ENCODE measurements at regions not wholly inside any gene's neighbourhood (a gene's known extent, or its start where the extent isn't known, plus 50 kb on each side); places are given as distances from the start of the nearest gene placed in this dataset.

DNA sequence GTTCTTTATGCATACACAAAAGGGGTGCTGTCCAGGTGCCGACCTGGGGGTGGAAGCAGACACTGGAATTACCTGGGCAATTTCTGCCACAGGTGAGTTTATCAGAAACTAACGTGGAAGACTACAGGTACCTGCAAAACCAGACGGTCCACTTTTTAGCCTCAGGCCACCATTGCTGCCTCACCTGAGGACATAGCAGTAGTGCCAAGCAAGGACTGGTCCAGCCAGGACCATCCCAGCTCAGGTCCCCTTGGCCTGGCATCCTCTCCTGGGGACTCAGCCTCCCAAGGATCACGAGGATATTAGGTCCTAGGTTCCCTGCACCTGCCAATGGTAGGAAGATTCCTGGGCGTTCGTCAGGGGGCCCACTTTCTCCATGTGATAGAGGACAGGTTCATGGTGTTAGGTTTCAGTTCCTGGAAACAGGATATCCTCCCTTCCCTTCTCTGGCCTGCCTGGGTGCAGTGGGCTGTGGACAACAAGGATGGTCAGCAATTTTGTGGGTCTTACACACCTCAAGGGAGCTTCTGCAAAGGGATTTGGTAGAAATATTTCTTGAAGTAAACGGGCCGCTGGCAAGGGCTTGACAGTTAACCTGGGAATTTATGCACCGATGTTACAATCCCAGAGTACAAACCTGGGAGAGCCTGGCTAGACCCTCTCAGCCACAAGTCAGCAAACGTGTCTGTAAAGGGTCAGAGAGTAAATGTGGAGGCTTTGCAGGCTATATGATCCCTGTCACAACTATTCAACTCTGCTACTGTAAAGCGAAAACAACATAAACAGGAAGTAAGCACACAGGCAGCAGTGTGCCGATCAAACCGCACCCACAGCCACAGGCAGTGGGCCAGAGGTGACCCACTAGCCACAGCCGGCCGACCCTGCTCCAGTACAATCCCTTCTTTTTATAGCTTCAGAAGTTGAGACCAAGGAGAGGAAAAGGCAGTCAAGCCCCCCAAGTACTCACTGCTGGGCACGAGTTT lies 71.4 kb upstream of the RAB4A start:
- no peak for DNase-seq (ENCODE audit: extremely low read depth, low read depth)
- TF ChIP-seq, protein P1, sequence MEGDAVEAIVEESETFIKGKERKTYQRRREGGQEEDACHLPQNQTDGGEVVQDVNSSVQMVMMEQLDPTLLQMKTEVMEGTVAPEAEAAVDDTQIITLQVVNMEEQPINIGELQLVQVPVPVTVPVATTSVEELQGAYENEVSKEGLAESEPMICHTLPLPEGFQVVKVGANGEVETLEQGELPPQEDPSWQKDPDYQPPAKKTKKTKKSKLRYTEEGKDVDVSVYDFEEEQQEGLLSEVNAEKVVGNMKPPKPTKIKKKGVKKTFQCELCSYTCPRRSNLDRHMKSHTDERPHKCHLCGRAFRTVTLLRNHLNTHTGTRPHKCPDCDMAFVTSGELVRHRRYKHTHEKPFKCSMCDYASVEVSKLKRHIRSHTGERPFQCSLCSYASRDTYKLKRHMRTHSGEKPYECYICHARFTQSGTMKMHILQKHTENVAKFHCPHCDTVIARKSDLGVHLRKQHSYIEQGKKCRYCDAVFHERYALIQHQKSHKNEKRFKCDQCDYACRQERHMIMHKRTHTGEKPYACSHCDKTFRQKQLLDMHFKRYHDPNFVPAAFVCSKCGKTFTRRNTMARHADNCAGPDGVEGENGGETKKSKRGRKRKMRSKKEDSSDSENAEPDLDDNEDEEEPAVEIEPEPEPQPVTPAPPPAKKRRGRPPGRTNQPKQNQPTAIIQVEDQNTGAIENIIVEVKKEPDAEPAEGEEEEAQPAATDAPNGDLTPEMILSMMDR (IDR thresholded peaks at IDR 0.05; ENCODE audit: low read depth, low read length, missing control alignments): no peak

DNA sequence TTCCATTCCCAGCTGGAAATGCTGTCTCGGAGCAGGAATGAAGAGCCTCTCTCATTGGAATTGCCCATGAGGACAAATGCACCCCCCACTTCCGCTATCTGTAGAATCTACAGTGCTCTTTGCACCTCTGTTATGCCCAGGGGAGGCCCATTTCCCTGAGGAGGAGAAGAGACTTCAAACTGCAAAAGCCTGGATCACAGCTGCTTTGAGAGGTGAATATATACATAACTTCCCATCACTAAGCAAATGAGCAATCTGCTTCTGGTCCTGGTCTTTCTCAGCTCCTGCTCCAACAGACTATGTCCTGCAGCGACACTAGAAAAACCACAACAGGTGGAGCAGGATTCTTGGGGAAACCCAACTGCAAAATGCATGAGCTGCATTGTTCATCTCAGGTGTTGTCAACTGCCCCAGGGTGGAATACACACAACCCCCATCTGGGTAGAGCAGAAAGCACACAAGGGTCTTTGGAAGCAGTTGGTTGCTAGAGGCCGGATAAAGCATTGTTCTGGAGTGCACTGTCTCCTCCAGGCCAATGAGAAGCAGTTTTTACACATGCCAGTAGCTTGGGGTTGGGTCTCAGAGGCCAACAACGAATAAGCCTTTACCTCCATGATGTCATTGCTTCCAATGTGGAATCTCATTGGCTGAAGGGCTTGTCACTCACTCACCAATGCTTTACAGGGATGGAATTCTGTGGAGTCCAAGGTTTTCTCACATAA lies 67.7 kb upstream of the RAB4A start:
- TF ChIP-seq, protein P1 (IDR thresholded peaks at IDR 0.05; ENCODE audit: low read depth, low read length, missing control alignments): no peak
- DNase-seq (ENCODE audit: extremely low read depth, low read depth): peak; percentile 56
- H3K4me3 ChIP-seq (replicated peaks; ENCODE audit: low read depth, low read length): no peak overlapping the region

More for the DNA sequence above, 71.4 kb upstream of the RAB4A start:
- no peak overlapping the region for H3K4me3 ChIP-seq (replicated peaks; ENCODE audit: low read depth, low read length)

DNA sequence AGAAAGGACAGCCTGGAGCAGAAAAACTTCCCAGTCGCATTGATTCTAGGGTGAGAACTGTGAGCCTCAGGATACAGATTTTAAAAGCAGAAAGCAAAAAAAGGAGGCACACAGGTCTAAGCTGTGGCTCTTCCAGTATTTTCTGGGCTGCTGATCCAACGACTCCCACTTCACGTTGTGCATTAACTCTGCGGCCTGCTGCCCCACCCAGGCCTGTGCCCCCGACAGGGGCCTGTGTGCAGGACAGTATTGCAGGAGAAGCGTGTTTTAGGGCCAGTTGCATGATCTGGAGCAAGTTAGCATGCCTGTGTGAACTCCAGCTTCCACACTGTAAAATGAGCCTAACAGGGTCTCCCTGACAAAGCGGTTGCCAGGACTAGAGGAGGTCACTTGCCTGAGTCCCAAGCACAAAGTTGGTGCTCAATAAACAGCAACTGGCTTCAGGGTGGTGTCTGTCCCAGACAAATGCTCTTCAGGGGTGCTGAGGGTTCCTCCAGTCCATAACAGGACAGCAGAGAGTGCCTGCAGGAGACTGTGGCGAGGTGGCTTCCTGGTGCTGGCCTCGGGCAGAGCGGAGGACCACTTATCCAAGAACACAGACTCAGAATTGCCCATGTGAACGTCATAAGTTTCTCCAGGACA lies 66.8 kb upstream of the RAB4A start:
- H3K4me3 ChIP-seq (replicated peaks; ENCODE audit: low read depth, low read length): no peak overlapping the region
- DNase-seq (ENCODE audit: extremely low read depth, low read depth): no peak
- TF ChIP-seq, protein P1 (IDR thresholded peaks at IDR 0.05; ENCODE audit: low read depth, low read length, missing control alignments): no peak

DNA sequence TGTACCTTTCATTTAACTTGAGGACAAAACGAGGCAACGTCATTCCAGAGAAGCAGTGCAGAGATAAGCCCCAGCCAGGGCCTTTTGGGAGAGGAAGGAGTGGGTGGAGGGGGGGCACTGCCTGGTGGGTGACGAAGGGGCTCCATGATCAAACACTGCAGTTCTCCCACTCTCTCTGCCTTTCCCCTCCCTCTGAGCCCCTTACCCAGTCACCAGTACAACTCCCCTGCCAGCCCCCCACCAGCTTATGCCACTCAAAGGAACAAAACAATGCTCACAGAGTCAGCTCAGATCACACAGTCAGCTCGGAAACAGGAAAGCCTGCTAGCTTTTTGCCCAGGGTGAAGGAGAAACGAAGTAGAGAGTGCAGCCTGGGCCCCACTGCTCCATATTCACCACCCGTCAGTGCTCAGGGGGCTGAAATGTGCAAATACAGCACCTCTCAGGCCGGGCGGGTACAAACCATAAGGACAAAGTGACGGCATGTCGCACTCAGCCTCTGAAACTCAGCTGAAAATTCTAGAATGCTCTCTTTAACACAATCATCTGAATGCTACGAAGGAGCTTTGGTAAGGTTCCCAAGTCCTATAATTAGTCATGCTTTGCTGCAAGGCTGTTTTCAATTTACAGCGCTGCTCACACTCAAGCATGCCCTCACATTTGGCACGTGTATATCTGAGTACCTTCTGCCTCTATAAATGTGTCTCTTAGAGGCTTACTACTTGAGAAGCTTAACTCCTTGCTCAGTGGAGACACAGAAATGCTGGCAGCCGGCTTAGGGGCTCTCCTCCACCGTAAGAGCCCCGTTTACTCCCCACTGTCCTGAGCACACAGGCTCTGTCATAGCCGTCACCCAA lies 65.8 kb upstream of the RAB4A start:
- TF ChIP-seq, protein P1 (IDR thresholded peaks at IDR 0.05; ENCODE audit: low read depth, low read length, missing control alignments): no peak
- H3K4me3 ChIP-seq (replicated peaks; ENCODE audit: low read depth, low read length): no peak overlapping the region
- DNase-seq (ENCODE audit: extremely low read depth, low read depth): peak; percentile 77

DNA sequence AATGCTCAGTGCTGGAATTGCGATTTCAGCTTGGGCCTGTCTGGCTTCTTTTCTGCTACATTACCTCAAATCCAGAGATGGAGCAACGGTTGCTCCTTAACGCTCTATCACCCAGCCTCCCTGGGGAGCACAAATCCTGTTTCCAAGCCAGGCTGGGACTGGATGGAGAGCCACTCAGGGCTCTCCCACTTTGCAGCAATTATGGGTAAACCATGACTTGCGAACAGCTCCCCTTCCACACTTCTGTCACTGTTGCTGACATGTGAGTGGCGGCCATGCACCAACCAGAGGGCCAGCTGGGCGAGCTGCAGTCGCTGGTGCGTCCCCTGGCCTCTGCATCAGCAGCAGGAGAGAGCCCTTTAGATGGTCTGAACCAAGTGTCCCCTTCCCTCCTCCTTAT lies 65.1 kb upstream of the RAB4A start:
- DNase-seq (ENCODE audit: extremely low read depth, low read depth): no peak
- no peak overlapping the region for H3K4me3 ChIP-seq (replicated peaks; ENCODE audit: low read depth, low read length)

More for the DNA sequence above, 65.1 kb upstream of the RAB4A start:
- TF ChIP-seq, protein P1 (IDR thresholded peaks at IDR 0.05; ENCODE audit: low read depth, low read length, missing control alignments): no peak

Data from HFF-Myc (cell line).